K562 (cell line): ENCODE measurements at regions not wholly inside any gene's neighbourhood (a gene's known extent, or its start where the extent isn't known, plus 50 kb on each side); places are given as distances from the start of the nearest gene placed in this dataset.

Source experiments
- ATAC-seq: fragments of 200-7000 bp; cut with Tn5 transposase; 3 replicates; pipeline ENCODE4 v1.9.1; 2020; ENCODE audit warnings: moderate library complexity
- BruUV-seq: library from RNA; stranded (reverse); fragments of 400-500 nt; replicated peaks from 2 replicates; lab custom pipeline; 2021; lab: Mats Ljungman, UMichigan
- CTCF ChIA-PET: fragments of 300-600 bp; formaldehyde crosslinking; extraction: SDS; loops from one replicate; lab custom pipeline; 2021; ENCODE audit warnings: low intra/inter-chr PET ratio; lab: Yijun Ruan, JAX
- POLR2A ChIA-PET: fragments of 300-600, 350-650 bp; sonication (Branson Sonifier 250); formaldehyde crosslinking; extraction: SDS; loops from one replicate; lab custom pipeline; 2021; ENCODE audit warnings: antibody characterized with exemption, inconsistent platforms; lab: Yijun Ruan, JAX
- DNase-seq, 4 experiments: peaks; one replicate each; pipeline versions ENCODE4 v3.0.0 to v3.0.0-alpha.2; 2011 to 2018; ENCODE audit warnings: low spot score in 3 of 4, mixed read lengths in 3 of 4; ENCODE audit errors: extremely low read depth in 1 of 4
- FAIRE-seq: peaks from 2 replicates; lab custom pipeline; 2011; peaks lifted over from hg19 to GRCh38; lab: Jason Lieb, UNC
- H2AFZ ChIP-seq: 2 replicates; pipeline ENCODE4 v1.6.0; 2011; ENCODE audit warnings: low read depth, low read length, control low read depth, inconsistent platforms
- H3K27ac ChIP-seq: fragments of 200-600 bp; 3 replicates; pipeline ENCODE4 v1.8.0; 2011; ENCODE audit warnings: low read depth, mild to moderate bottlenecking, control low read depth, inconsistent platforms, low read length, moderate library complexity, mixed read lengths; ENCODE audit errors: extremely low read depth
- H3K27me3 ChIP-seq, 2 experiments: fragments of 300-600 bp in 1 of 2; 2 replicates in 1 of 2; 3 replicates in 1 of 2; pipeline versions ENCODE4 v1.6.0 to v1.8.0; 2011; ENCODE audit warnings: inconsistent platforms in 2 of 2, low read length in 2 of 2, mild to moderate bottlenecking in 1 of 2, mixed read lengths in 1 of 2, moderate library complexity in 1 of 2; ENCODE audit not compliant: control insufficient read depth in 2 of 2, insufficient read depth in 2 of 2
- H3K36me3 ChIP-seq: fragments of 300-600 bp; 3 replicates; pipeline ENCODE4 v1.8.0; 2011; ENCODE audit warnings: mild to moderate bottlenecking, low read length, inconsistent platforms; ENCODE audit not compliant: control insufficient read depth, insufficient read depth
- H3K4me1 ChIP-seq, 2 experiments: fragments of 200-600 bp in 1 of 2; replicated peaks in 1 of 2; 2 replicates in 1 of 2; 3 replicates in 1 of 2; pipeline versions ENCODE4 v1.5.1 to v1.8.0; 2011; ENCODE audit warnings: inconsistent platforms in 2 of 2, low read length in 2 of 2, mild to moderate bottlenecking in 1 of 2, mixed read lengths in 1 of 2, moderate library complexity in 1 of 2; ENCODE audit not compliant: control insufficient read depth in 2 of 2, insufficient read depth in 2 of 2
- H3K4me2 ChIP-seq: 2 replicates; pipeline ENCODE4 v1.6.1; 2011; ENCODE audit warnings: low read length, control low read depth, inconsistent platforms, mixed read lengths; ENCODE audit not compliant: insufficient read depth
- H3K4me3 ChIP-seq: fragments of 200-600 bp; sonication (generic), shearing (Covaris generic); 2 replicates; pipeline ENCODE4 v1.5.1; 2016; ENCODE audit warnings: control low read depth, inconsistent platforms
- H3K79me2 ChIP-seq: fragments of 200-600 bp; 3 replicates; pipeline ENCODE4 v1.8.0; 2011; ENCODE audit warnings: low read length, inconsistent platforms; ENCODE audit not compliant: control insufficient read depth, insufficient read depth
- H3K9ac ChIP-seq, 2 experiments: 2 replicates each; pipeline versions ENCODE4 v1.6.0 to v1.6.1; 2011; ENCODE audit warnings: low read depth in 2 of 2, low read length in 2 of 2, control low read depth in 1 of 2, inconsistent platforms in 1 of 2, mild to moderate bottlenecking in 1 of 2, mixed read lengths in 1 of 2; ENCODE audit not compliant: insufficient read depth in 1 of 2
- H3K9me1 ChIP-seq: one replicate; pipeline ENCODE4 v1.6.0; 2011; ENCODE audit warnings: inconsistent platforms, mild to moderate bottlenecking, low read length, moderate library complexity; ENCODE audit not compliant: control insufficient read depth, insufficient read depth
- H3K9me3 ChIP-seq: replicated peaks from 2 replicates; pipeline ENCODE4 v1.5.1; 2011; ENCODE audit warnings: low read depth, low read length, inconsistent platforms; ENCODE audit not compliant: control insufficient read depth, insufficient read depth
- H4K20me1 ChIP-seq: replicated peaks from 2 replicates; pipeline ENCODE4 v1.6.1; 2011; ENCODE audit warnings: low read length, inconsistent platforms, mixed read lengths; ENCODE audit not compliant: control insufficient read depth, insufficient read depth
- AFF1 ChIP-seq, 2 experiments: fragments of 450-650 bp; IDR thresholded peaks; 2 replicates each; pipeline ENCODE4 v1.6.1; 2018; ENCODE audit warnings: mild to moderate bottlenecking in 2 of 2, low read depth in 1 of 2; ENCODE audit not compliant: partially characterized antibody in 2 of 2
- AFF4 ChIP-seq: sonication (generic); formaldehyde crosslinking; IDR thresholded peaks from 2 replicates; pipeline ENCODE4 v1.8.0; 2023; ENCODE audit warnings: mild to moderate bottlenecking, missing genetic modification reagents
- BHLHE40 ChIP-seq: IDR thresholded peaks from 2 replicates; pipeline ENCODE4 v1.6.1; 2011; ENCODE audit warnings: low read length, improper control_type of control experiment
- GTF2B ChIP-seq: IDR thresholded peaks from 2 replicates; pipeline ENCODE4 v1.6.1; 2011; ENCODE audit not compliant: insufficient read length; ENCODE audit errors: extremely low read depth
- KDM2B ChIP-seq: fragments of 250-450 bp; sonication (Bioruptor Pico); IDR thresholded peaks from 2 replicates; pipeline ENCODE4 v1.8.0; 2021; ENCODE audit warnings: mild to moderate bottlenecking, moderate library complexity
- PURB ChIP-seq: sonication (generic); formaldehyde crosslinking; IDR thresholded peaks from 2 replicates; pipeline ENCODE4 v1.9.0; 2021; ENCODE audit warnings: low read depth, mild to moderate bottlenecking, missing genetic modification reagents
- RBM14 ChIP-seq: fragments of 200-400 bp; formaldehyde crosslinking; IDR thresholded peaks from 2 replicates; pipeline ENCODE4 v1.6.1; 2018; ENCODE audit warnings: low read depth, mild to moderate bottlenecking, low read length, moderate library complexity, borderline replicate concordance; ENCODE audit not compliant: insufficient read depth
- ZNF124 ChIP-seq: sonication (generic); formaldehyde crosslinking; IDR thresholded peaks from 2 replicates; pipeline ENCODE4 v1.8.1; 2022; ENCODE audit warnings: missing genetic modification reagents
- ZNF449 ChIP-seq: fragments of 250-450 bp; sonication (Bioruptor Pico); IDR thresholded peaks from 2 replicates; pipeline ENCODE4 v1.8.0; 2022; ENCODE audit warnings: moderate library complexity, mild to moderate bottlenecking, inconsistent platforms
- ZNF717 ChIP-seq: fragments of 250-450 bp; sonication (Bioruptor Pico); IDR thresholded peaks from 2 replicates; pipeline ENCODE4 v1.5.0; 2021
- ZNF764 ChIP-seq: fragments of 250-450 bp; sonication (Bioruptor Pico); IDR thresholded peaks from 2 replicates; pipeline ENCODE4 v1.4.0; 2020; ENCODE audit warnings: low read depth, mild to moderate bottlenecking, moderate library complexity
- WGBS: fragments of 100-300 bp; shearing (Covaris generic); methylation state at CpG from one replicate; pipeline ENCODE4 v1.1.6; 2016; ENCODE audit warnings: low coverage, mixed read lengths; ENCODE audit not compliant: insufficient coverage; ENCODE audit errors: missing lambda C conversion rate; 5-methylcytosine and 5-hydroxymethylcytosine counted together
- in situ Hi-C: fragments of 300-500 bp; cut with MboI; formaldehyde crosslinking; loops from 4 replicates; pipeline ENCODE4 v1.15.0; 2018; ENCODE audit warnings: inconsistent platforms, mixed read lengths
- intact Hi-C: fragments of 100-400 bp; cut with micrococcal nuclease; formaldehyde crosslinking; loops from 2 replicates; pipeline ENCODE4 v1.14.2; 2022

GRCh38 chr1:213570487-213570886 lies 417.3 kb upstream of the PROX1 start (continued):
- TF ChIP-seq AFF1 (IDR thresholded peaks at IDR 0.05; ENCODE audit: low read depth in 1 of 2, partially characterized antibody in 2 of 2) (no peak), RBM14 (no peak), ZNF717 (CRISPR knock-in tag) (no peak)

- CTCF ChIA-PET: no interaction called here
- in situ Hi-C loops (no loop called here), intact Hi-C loops (no loop called here)
- no peaks in the 10 kb centered on the region for H3K4me1 ChIP-seq
- no peaks in the 10 kb centered on the region for H3K36me3 ChIP-seq
- H3K27me3 ChIP-seq: peaks cover 0 to 6% of the 10 kb centered on the region in 2 experiments; a peak in 1 of 5 replicates
- WGBS: 0% methylated on average over 3 of the region's 3 CpGs
- H3K79me2 ChIP-seq: no peaks in the 10 kb centered on the region
- H3K9me1 ChIP-seq: no peaks in the 10 kb centered on the region
- H4K20me1 ChIP-seq: no peaks in the 10 kb centered on the region
- H3K4me3 ChIP-seq: no peak overlapping the region
- no peak overlapping the region for H2AFZ ChIP-seq
- H3K4me2 ChIP-seq: no peak overlapping the region
- no peak overlapping the region for H3K27ac ChIP-seq
- no peaks in the 10 kb centered on the region for H3K9me3 ChIP-seq
- DNase-seq (no peak), FAIRE-seq (no peak), ATAC-seq (no peak)
- POLR2A ChIA-PET: no interaction called here
- no TSS peak for BruUV-seq
- no peak overlapping the region for H3K9ac ChIP-seq
- TF ChIP-seq PURB (CRISPR knock-in tag) (no peak), ZNF717 (CRISPR knock-in tag) (no peak), BHLHE40 (no peak), GTF2B (no peak), KDM2B (CRISPR knock-in tag) (no peak), ZNF449 (CRISPR knock-in tag) (no peak), AFF4 (no peak), ZNF124 (CRISPR knock-in tag) (no peak), ZNF764 (CRISPR knock-in tag) (no peak)
These were observed 416.4 kb upstream of the PROX1 start for GRCh38 chr1:213571419-213571818.
